ENCODE measurements at regions not wholly inside any gene's neighbourhood (a gene's known extent, or its start where the extent isn't known, plus 50 kb on each side); places are given as distances from the start of the nearest gene placed in this dataset.
A peak's percentile ranks its signal among the peaks of the same experiment; 100 is the strongest.

- Histone ChIP-seq H4K20me1 (ENCODE audit: low read depth, low read length) (no peaks in the 10 kb centered on the region), H3K9me3 (ENCODE audit: insufficient read depth, low read length) (no peaks in the 10 kb centered on the region), H3K9ac (ENCODE audit: low read length) (no peak overlapping the region), H3K27me3 (ENCODE audit: low read length) (no peaks in the 10 kb centered on the region), H3K4me3 (ENCODE audit: insufficient read depth, low read length, poor library complexity, severe bottlenecking) (no peak overlapping the region), H3F3A (ENCODE audit: insufficient read depth) (no peaks in the 10 kb centered on the region), H3K9me2 (replicated peaks; ENCODE audit: insufficient read depth, low read length) (no peaks in the 10 kb centered on the region), H3K79me2 (ENCODE audit: insufficient read depth, low read length) (no peaks in the 10 kb centered on the region), H3K4me2 (ENCODE audit: low read depth, low read length, poor library complexity, severe bottlenecking) (no peak overlapping the region), H3K27ac (ENCODE audit: low read depth, low read length) (no peak overlapping the region), H3K36me3 (ENCODE audit: low read length) (no peaks in the 10 kb centered on the region), H2AFZ (ENCODE audit: low read depth, low read length, severe bottlenecking) (no peak overlapping the region)
- TF ChIP-seq EZH2phosphoT487 (conservative IDR thresholded peaks at IDR 0.05; ENCODE audit: low read length) (no peak), CTCF (IDR thresholded peaks at IDR 0.05; ENCODE audit: insufficient read depth, low read length, poor library complexity, severe bottlenecking) (no peak)
Measured at GRCh38 chr2:222033541-222033940, 265.3 kb downstream of the PAX3 start.

- Histone ChIP-seq H3K9ac (ENCODE audit: low read length) (no peak overlapping the region), H3K4me2 (ENCODE audit: low read depth, low read length, poor library complexity, severe bottlenecking) (no peak overlapping the region), H3K27ac (ENCODE audit: low read depth, low read length) (no peak overlapping the region)
Measured at GRCh38 chr2:222025881-222026271, 272.9 kb downstream of the PAX3 start.

DNA sequence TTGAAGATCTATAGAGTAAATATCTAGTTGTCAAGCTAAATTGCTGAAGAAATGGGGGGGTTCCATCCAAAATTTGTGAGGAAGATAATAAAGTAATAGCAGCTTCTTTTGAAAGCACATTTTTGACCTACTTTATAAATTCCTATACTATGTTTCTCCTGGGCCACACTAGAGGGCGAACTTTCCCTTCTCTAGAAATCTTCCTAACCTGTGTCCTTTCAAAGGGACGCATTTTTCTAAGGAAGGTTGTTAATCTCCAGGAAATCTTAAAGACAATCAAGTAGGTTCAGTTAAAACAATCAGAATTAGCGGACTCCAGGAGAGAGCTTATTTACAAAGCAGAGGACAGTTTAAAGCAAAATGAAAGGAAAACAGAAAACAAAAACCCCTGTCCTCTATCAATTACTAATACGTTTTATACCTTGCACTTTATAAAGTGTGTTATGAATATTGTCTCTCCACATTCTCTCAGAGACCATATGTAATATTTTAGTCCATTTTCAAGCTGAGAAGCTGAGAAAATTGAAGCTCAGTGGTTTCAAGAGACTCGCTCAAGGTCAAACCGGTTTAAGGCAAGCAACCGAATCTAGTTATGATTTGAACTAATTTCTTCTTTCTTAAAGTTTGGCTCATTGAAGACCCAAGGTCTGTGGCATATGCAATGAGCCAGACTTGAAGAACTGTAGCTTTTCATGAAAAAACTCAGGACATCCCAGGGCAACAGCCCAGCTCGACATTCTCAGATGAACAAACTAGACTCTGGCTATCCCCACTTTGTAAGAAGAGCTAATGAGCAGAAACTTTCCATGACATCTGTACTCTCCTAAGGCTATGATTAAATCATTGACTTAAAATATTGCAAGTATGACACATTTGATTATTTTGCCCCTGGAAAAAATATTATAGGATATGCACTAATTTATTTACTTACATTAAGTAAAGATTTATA lies 273.6 kb downstream of the PAX3 start:
- Histone ChIP-seq H3K9me3 (ENCODE audit: insufficient read depth, low read length) (no peaks in the 10 kb centered on the region), H3K27me3 (ENCODE audit: low read length) (no peaks in the 10 kb centered on the region), H3K36me3 (ENCODE audit: low read length) (no peaks in the 10 kb centered on the region), H3K79me2 (ENCODE audit: insufficient read depth, low read length) (no peaks in the 10 kb centered on the region), H4K20me1 (ENCODE audit: low read depth, low read length) (no peaks in the 10 kb centered on the region), H3K4me2 (ENCODE audit: low read depth, low read length, poor library complexity, severe bottlenecking) (no peak overlapping the region), H3F3A (ENCODE audit: insufficient read depth) (no peaks in the 10 kb centered on the region), H2AFZ (ENCODE audit: low read depth, low read length, severe bottlenecking) (no peak overlapping the region), H3K4me3 (ENCODE audit: insufficient read depth, low read length, poor library complexity, severe bottlenecking) (no peak overlapping the region), H3K9me2 (replicated peaks; ENCODE audit: insufficient read depth, low read length) (no peaks in the 10 kb centered on the region), H3K27ac (ENCODE audit: low read depth, low read length) (no peak overlapping the region), H3K9ac (ENCODE audit: low read length) (no peak overlapping the region)
- TF ChIP-seq EZH2phosphoT487 (conservative IDR thresholded peaks at IDR 0.05; ENCODE audit: low read length), result no peak
- peak; percentile 56 for TF ChIP-seq CTCF (IDR thresholded peaks at IDR 0.05; ENCODE audit: insufficient read depth, low read length, poor library complexity, severe bottlenecking)

More at GRCh38 chr2:222025881-222026271, 272.9 kb downstream of the PAX3 start:
- Histone ChIP-seq H3K9me3 (ENCODE audit: insufficient read depth, low read length) (no peaks in the 10 kb centered on the region), H3K36me3 (ENCODE audit: low read length) (no peaks in the 10 kb centered on the region), H3K79me2 (ENCODE audit: insufficient read depth, low read length) (no peaks in the 10 kb centered on the region), H3K9me2 (replicated peaks; ENCODE audit: insufficient read depth, low read length) (no peaks in the 10 kb centered on the region), H4K20me1 (ENCODE audit: low read depth, low read length) (no peaks in the 10 kb centered on the region), H3K27me3 (ENCODE audit: low read length) (no peaks in the 10 kb centered on the region), H3K4me3 (ENCODE audit: insufficient read depth, low read length, poor library complexity, severe bottlenecking) (no peak overlapping the region), H2AFZ (ENCODE audit: low read depth, low read length, severe bottlenecking) (no peak overlapping the region), H3F3A (ENCODE audit: insufficient read depth) (no peaks in the 10 kb centered on the region)
- TF ChIP-seq EZH2phosphoT487 (conservative IDR thresholded peaks at IDR 0.05; ENCODE audit: low read length) (no peak), CTCF (IDR thresholded peaks at IDR 0.05; ENCODE audit: insufficient read depth, low read length, poor library complexity, severe bottlenecking) (no peak)
